HCT116 (cell line): ENCODE measurements at regions not wholly inside any gene's neighbourhood (a gene's known extent, or its start where the extent isn't known, plus 50 kb on each side); places are given as distances from the start of the nearest gene placed in this dataset.

Experiments used
- ELF1 ChIP-seq: IDR thresholded peaks from 2 replicates; pipeline ENCODE4 v1.6.1; 2012; ENCODE audit warnings: low read depth, borderline replicate concordance
- EZH2 ChIP-seq: fragments of 200-600 bp; sonication (generic); IDR thresholded peaks from 2 replicates; pipeline ENCODE4 v1.6.1; 2017; ENCODE audit warnings: antibody characterized with exemption, mixed run types
- EZH2phosphoT487 ChIP-seq: fragments of 200-600 bp; IDR thresholded peaks from 2 replicates; pipeline ENCODE4 v1.6.1; 2018; ENCODE audit warnings: antibody characterized with exemption, borderline replicate concordance
- POLR2A ChIP-seq: IDR thresholded peaks from 2 replicates; pipeline ENCODE4 v1.7.0; 2011; ENCODE audit warnings: borderline replicate concordance; ENCODE audit not compliant: insufficient read depth, insufficient read length; ENCODE audit errors: extremely low read depth
- SP1 ChIP-seq: IDR thresholded peaks from 2 replicates; pipeline ENCODE4 v1.6.1; 2012; ENCODE audit warnings: low read depth
- TCF7L2 ChIP-seq: IDR thresholded peaks from 2 replicates; pipeline ENCODE4 v1.7.0; 2011; ENCODE audit warnings: borderline replicate concordance, inconsistent platforms; ENCODE audit not compliant: insufficient read depth, insufficient read length; ENCODE audit errors: extremely low read depth
- TF ChIP-seq, protein P1 (sequence below), 3 experiments: fragments of 200-600 bp in 1 of 3; sonication (generic) in 1 of 3; IDR thresholded peaks in 2 of 3; conservative IDR thresholded peaks in 1 of 3; 2 replicates each; pipeline ENCODE4 v1.5.1; 2012 to 2017; ENCODE audit warnings: low read depth in 2 of 3, low read length in 2 of 3, antibody characterized with exemption in 1 of 3, borderline replicate concordance in 1 of 3, control low read depth in 1 of 3, mild to moderate bottlenecking in 1 of 3, mixed read lengths in 1 of 3, mixed run types in 1 of 3, moderate library complexity in 1 of 3; ENCODE audit not compliant: insufficient read depth in 1 of 3
- TF ChIP-seq, protein P2 (sequence below): IDR thresholded peaks from 2 replicates; pipeline ENCODE4 v1.6.1; 2011; ENCODE audit warnings: mild to moderate bottlenecking, low read length, moderate library complexity; ENCODE audit not compliant: insufficient replicate concordance; ENCODE audit errors: extremely low read depth
- TF ChIP-seq, protein P3 (sequence below): IDR thresholded peaks from 2 replicates; pipeline ENCODE4 v1.6.1; 2012

DNA sequence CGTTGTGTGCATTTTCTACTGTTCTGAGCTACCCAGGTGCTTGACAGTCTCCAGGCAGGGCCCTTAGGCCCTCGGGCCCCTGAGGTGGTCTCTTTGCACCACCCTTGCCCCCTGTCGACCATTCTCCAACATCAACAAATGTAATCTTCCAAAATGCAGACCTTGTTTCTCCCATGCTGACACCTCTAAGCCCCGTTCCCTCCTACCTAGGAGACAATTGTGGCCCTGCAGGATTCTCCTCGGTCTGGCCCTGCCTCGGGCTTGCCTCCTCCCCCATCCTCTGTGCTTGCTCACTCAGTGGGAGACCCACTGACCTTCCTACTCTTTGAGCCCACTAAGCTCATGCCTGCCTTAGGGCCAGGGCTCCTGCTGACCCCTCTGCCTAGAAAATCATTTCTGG lies 104.2 kb upstream of the TARDBP start:
- TF ChIP-seq EZH2 = no peak
- TF ChIP-seq, protein P1, sequence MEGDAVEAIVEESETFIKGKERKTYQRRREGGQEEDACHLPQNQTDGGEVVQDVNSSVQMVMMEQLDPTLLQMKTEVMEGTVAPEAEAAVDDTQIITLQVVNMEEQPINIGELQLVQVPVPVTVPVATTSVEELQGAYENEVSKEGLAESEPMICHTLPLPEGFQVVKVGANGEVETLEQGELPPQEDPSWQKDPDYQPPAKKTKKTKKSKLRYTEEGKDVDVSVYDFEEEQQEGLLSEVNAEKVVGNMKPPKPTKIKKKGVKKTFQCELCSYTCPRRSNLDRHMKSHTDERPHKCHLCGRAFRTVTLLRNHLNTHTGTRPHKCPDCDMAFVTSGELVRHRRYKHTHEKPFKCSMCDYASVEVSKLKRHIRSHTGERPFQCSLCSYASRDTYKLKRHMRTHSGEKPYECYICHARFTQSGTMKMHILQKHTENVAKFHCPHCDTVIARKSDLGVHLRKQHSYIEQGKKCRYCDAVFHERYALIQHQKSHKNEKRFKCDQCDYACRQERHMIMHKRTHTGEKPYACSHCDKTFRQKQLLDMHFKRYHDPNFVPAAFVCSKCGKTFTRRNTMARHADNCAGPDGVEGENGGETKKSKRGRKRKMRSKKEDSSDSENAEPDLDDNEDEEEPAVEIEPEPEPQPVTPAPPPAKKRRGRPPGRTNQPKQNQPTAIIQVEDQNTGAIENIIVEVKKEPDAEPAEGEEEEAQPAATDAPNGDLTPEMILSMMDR (IDR thresholded peaks at IDR 0.05 in 2 of 3, conservative IDR thresholded peaks at IDR 0.05 in 1 of 3; ENCODE audit: borderline replicate concordance in 1 of 3, insufficient read depth in 1 of 3, low read depth in 2 of 3, low read length in 2 of 3) = no peak
- no peak for TF ChIP-seq EZH2phosphoT487
- no peak for TF ChIP-seq SP1
- TF ChIP-seq, protein P2, sequence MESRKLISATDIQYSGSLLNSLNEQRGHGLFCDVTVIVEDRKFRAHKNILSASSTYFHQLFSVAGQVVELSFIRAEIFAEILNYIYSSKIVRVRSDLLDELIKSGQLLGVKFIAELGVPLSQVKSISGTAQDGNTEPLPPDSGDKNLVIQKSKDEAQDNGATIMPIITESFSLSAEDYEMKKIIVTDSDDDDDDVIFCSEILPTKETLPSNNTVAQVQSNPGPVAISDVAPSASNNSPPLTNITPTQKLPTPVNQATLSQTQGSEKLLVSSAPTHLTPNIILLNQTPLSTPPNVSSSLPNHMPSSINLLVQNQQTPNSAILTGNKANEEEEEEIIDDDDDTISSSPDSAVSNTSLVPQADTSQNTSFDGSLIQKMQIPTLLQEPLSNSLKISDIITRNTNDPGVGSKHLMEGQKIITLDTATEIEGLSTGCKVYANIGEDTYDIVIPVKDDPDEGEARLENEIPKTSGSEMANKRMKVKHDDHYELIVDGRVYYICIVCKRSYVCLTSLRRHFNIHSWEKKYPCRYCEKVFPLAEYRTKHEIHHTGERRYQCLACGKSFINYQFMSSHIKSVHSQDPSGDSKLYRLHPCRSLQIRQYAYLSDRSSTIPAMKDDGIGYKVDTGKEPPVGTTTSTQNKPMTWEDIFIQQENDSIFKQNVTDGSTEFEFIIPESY = no peak
- no peak for TF ChIP-seq POLR2A
- TF ChIP-seq TCF7L2 = no peak
- TF ChIP-seq, protein P3, sequence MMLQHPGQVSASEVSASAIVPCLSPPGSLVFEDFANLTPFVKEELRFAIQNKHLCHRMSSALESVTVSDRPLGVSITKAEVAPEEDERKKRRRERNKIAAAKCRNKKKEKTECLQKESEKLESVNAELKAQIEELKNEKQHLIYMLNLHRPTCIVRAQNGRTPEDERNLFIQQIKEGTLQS = no peak
- TF ChIP-seq ELF1 = no peak
